Astrocyte of the spinal cord (primary cell): ENCODE measurements at regions not wholly inside any gene's neighbourhood (a gene's known extent, or its start where the extent isn't known, plus 50 kb on each side); places are given as distances from the start of the nearest gene placed in this dataset.

ENCODE experiments used
- DNase-seq: peaks from one replicate; pipeline ENCODE4 v3.0.0; 2011; ENCODE audit warnings: low read depth, low spot score
- H3K4me3 ChIP-seq: 2 replicates; pipeline ENCODE4 v1.5.1; 2011; ENCODE audit warnings: low read depth, mild to moderate bottlenecking, low read length, moderate library complexity
- CTCF ChIP-seq: IDR thresholded peaks from 2 replicates; pipeline ENCODE4 v1.5.1; 2012; ENCODE audit warnings: low read depth, mild to moderate bottlenecking, low read length, inconsistent platforms
- in situ Hi-C: cut with HindIII; loops from 2 replicates; pipeline ENCODE4 v1.10.0; 2017; ENCODE audit warnings: low sequenced_read_pairs

GRCh38 chr11:70490723-70491558 lies 92.6 kb downstream of the CTTN start:
- no peak for DNase-seq
- in situ Hi-C loops = no loop called here
- no peak overlapping the region for H3K4me3 ChIP-seq
- TF ChIP-seq CTCF = no peak

- DNase-seq = no peak
- H3K4me3 ChIP-seq = no peak overlapping the region
- no peak for TF ChIP-seq CTCF
- in situ Hi-C loops = no loop called here
These were observed 93.6 kb downstream of the CTTN start for GRCh38 chr11:70491696-70492472.

GRCh38 chr11:70493089-70493474 lies 94.8 kb downstream of the CTTN start:
- in situ Hi-C loops = no loop called here
- no peak overlapping the region for H3K4me3 ChIP-seq
- no peak for TF ChIP-seq CTCF
- DNase-seq = no peak

- no peak overlapping the region for H3K4me3 ChIP-seq
- DNase-seq = no peak
- TF ChIP-seq CTCF = no peak
- in situ Hi-C loops = no loop called here
These were observed 95.6 kb downstream of the CTTN start for GRCh38 chr11:70493891-70494290.

- TF ChIP-seq CTCF = no peak
- no peak for DNase-seq
- in situ Hi-C loops = no loop called here
- no peak overlapping the region for H3K4me3 ChIP-seq
These were observed 96.4 kb downstream of the CTTN start for GRCh38 chr11:70494559-70495350.
